Endothelial cell of umbilical vein (primary cell): ENCODE measurements at regions not wholly inside any gene's neighbourhood (a gene's known extent, or its start where the extent isn't known, plus 50 kb on each side); places are given as distances from the start of the nearest gene placed in this dataset.

Experiments used
- CTCF ChIP-seq, 2 donors: IDR thresholded peaks; 1 replicate in 1 of 2; 2 replicates in 1 of 2; pipeline ENCODE4 v1.5.1; 2011; ENCODE audit warnings: low read length in 2 of 2, mild to moderate bottlenecking in 2 of 2, moderate library complexity in 2 of 2, control low read depth in 1 of 2, inconsistent platforms in 1 of 2, low read depth in 1 of 2; ENCODE audit not compliant: insufficient read depth in 1 of 2; ENCODE audit errors: extremely low read depth in 1 of 2
- POLR2A ChIP-seq: IDR thresholded peaks from 2 replicates; pipeline ENCODE4 v1.6.1; 2012; ENCODE audit warnings: low read depth, mild to moderate bottlenecking, control low read depth, low read length
- POLR2AphosphoS5 ChIP-seq: IDR thresholded peaks from 2 replicates; pipeline ENCODE4 v1.6.1; 2012; ENCODE audit warnings: low read depth, mild to moderate bottlenecking, control low read depth, low read length, moderate library complexity; ENCODE audit not compliant: insufficient read depth

DNA sequence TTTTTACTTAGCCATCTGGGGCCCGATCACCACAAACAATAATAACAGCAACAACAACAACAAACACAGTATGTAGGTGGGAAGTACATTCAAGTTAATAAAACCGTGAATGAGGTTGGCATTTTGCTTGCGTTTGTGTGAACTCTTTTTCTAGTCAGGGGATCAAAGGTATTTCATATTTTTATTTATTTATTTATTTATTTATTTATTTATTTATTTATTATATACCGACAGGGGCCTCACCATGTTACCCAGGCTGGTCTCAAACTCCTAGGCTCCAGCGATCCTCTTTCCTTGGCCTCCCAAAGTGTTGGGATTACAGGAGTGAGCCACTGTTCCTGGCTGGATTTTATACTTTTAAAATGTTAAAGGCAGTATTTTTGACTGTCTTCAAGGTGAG is 325.4 kb downstream of the RAPGEF2 start:
- TF ChIP-seq POLR2A (no peak), CTCF (IDR thresholded peaks at IDR 0.05; ENCODE audit: extremely low read depth in 1 of 2, insufficient read depth in 1 of 2, low read depth in 1 of 2, low read length in 2 of 2) (no peak), POLR2AphosphoS5 (no peak)
